HG02840 (cell line): ENCODE measurements at regions not wholly inside any gene's neighbourhood (a gene's known extent, or its start where the extent isn't known, plus 50 kb on each side); places are given as distances from the start of the nearest gene placed in this dataset.

Experiments
- ATAC-seq: cut with Tn5 transposase; IDR thresholded peaks from one replicate; pipeline ENCODE4 v1.9.1; 2021; ENCODE audit warnings: mild to moderate bottlenecking, moderate library complexity, moderate number of reproducible peaks; ENCODE audit not compliant: unreplicated experiment, low FRiP score

DNA sequence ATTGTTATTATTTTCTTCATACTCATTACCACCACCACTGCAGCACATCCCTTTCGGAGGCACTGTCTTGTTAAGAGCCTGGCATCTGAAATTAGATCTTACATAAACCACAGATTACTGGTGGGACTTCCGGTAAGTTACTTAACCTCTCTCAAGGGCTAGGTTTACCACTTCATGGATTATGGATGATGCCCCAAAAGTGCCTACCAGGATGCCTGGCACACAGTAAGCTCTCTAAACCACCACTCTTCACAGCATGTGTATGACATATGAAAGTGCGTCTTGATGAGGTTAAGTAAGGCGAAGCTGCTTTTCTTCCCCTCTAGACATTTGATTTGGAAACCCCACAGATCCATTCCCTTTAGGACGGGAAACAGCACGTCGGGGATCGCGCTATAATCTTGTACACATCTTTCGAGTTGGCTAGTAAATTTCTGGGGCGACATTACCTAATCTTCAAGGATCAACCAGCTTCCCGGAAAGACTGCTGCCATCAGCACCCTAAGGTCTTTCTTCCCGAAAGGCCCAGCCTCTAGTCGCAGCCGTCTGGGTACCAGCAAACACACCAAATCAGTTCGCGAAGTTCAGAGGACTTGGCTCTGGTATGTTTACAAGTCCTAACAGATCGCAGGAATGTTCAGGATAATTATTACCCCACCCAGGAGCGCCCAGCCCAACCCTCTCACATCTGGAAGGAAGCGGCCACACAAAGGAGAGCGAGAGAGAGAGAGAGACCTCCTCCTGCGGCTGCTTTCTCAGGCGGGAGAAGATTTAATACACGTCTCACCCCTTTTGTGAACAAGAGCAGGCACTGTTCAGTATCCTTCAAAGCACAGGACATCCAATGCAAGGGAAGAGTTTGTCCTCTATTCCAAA is 155.1 kb upstream of the FRMD4B start:
- ATAC-seq = no peak

DNA sequence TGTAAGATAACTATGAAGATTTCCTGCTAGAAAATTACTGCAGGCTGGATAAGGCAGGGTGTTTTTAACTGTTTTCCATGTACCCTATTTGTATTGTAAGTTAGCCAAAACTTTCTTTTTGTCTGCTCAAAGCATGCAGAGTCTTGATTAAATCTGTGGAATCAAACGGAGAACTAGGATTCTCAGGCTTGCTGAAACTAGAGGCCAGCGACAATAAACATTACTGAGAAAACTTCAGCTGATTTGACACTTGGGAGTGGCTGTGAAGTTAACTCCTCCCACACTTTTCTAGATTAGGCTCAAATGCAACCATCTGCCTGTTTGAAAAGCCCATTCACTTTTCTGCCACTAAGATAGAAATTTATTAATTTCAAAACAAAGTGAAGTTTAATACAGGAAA is 153.2 kb upstream of the FRMD4B start:
- ATAC-seq = no peak

DNA sequence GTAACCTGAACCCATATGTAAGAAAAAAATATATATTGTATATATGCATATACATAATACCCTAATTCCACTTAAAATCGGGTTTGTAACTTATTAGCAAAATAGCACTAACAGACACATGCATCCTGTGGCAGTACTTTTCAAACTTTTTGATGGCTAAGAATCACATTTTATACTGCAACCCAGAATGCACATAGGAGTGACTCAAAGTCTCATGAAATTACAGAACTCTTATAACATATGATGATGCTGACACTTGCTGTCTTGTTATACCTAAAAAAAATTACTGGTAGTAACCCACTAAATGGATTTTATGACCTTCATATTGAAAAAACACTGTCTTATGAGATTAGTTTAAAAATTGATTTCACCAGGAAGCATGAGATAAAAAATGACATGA is 152.4 kb upstream of the FRMD4B start:
- no peak for ATAC-seq

DNA sequence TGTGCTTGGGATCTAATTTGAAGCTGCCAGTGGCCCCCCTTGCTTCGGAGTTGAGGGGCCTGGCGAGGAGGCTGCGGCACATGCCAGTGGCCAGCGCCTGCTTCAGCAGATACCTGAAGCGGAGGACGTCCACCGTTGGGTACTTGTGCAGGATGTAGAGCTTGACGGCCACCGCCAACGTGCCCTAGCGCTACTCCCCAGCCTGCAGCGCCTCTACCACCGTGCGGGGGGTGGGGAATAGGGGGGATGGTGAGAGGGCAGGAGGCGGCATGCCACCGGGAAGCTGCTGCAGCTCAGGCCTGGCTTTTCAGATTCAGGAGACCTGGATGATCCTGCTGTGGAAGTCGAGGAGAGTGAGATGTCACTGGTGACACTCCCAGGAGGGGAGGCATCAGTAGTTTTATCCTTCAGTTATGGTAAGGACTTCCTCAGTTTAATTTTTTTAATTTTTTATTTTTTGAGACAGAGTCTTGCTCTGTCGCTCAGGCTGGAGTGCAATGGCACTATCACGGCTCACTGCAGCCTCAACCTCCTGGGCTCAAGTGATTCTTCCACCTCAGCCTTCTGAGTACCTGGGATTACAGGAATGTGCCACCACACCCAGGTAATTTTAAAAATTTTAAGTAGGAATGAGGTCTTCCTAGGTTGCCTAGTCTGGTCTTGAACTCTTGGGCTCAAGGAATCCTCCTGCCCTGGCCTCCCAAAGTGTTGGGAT is 150.6 kb upstream of the FRMD4B start:
- ATAC-seq = no peak

DNA sequence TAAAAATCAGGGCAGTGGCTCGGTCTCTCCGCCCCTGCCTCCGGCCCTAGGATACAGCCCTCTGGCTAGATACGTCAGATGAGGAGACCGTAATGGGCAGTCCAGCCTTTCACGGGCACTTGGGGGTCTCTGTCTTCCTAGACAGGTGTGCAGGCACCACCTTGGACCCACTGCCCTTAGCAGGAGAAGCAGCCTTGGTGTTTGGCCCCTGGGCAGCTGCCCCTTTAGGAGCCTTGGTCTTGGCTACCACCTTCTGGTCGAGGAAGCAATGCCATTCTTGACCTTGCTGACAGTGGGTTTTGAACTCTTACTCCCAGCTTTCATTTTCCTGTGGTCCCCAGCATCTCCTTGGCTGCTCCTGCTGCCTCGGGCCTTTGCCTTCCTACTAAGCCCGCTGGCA is 149.7 kb upstream of the FRMD4B start:
- no peak for ATAC-seq

DNA sequence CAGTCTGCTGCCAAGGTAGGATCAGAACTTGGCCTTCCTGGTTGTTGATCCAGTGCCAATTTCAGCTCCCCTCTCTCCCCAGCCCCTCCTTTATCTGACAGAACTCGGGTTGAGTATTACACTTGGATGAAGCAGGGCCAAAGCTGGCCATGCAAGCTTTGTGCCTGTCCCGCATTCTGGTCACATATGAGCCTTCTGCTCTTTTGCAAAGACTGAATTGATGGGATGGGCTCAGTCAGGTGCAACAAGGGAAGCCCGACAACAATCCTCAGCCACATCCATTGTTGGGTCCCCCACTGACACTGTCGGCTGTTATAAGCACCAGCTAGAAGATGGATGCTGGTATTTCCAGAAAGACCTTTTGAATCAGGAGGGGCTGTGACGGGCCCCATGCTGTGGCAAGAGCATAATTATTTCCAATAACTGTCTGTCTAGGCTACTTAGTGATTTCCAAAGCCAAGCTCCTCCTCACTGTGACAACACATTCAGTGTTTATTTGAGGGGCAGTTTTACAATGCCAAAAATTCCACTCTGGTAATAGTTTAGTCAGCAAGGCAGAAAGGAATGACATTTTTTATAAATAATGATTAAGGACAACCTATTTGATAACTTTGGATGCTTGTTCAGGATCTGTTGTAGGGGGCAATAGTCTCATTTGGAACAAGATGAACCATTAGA is 146.8 kb upstream of the FRMD4B start:
- ATAC-seq = no peak

DNA sequence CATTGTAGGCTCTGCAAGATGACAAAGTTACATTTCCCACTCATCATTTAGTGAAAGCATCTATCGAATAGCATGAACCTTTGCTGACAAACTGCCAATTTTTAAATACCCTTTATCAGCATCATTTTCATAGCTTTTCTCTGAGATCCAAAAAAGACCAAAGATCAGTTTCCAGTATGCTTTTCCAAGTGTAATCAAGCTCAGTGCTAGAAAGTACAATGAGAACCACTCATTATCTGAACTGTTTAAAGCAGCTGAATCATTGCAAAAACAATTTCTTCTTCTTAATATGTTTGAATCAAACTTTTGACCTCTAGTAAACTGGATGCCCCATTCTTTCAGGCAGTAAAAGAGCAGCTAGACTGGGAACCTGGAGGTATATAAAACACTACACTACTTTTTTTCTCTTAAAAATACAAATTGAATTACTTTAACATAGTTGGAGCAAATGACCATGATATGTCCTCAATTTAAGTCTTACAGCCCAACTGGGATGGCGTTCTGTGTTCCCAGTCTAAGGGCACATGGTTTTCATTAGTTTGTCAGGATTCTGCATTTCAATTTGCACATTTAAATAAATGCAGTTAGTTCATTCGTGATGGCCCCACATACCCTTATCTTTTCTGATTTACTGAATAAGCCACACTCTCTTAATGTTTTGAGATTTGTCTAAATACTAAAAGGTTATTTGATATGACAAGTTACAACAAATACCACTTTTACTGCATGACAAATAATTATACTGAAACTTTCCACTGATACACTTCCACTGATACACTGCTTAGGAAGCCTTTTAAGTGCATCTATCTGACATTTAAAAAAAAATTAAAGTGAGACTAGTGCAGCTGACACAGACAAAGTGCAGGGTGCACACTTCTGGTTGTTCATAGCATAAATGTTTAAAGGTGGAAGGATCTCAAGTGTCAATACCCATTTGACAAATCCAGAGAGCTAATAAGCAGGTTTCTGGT is 146.0 kb upstream of the FRMD4B start:
- no peak for ATAC-seq

DNA sequence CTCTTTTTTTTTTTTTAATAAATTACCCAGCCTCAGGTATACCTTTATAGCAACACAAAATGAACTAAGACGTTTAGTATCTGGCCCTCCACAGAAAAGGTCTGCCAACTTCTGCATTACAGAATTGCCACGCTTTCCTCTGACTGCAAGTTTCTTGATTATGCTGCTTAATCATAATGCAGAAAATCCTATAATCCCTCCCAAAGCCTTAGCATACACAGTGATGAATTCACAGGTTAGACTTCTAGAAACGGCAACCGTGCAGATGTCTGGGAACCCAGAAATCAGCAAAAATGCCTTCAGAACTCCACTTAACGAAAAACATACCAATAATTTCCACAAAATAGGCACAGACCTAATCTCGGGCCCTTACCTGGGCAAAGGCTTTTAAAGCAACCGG is 144.7 kb upstream of the FRMD4B start:
- ATAC-seq = no peak

DNA sequence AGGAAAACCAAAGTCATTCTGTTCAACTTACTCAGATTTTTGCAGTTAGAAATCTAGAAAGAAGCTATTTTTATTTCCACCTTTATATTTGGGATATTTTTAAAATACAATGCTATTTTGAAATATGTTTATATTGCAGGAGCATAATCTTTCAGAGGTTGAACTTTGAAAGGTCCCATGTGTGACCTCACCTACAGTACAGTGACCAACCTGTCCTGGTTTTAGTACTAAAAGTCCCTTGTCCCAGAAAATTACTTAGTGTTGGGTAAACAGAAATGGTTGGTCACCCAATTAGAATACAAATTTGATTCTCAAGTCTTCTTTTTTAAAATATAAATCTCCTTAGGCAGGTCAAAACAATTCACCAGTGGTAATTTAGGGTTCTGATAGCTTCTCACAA is 141.6 kb upstream of the FRMD4B start:
- no peak for ATAC-seq

DNA sequence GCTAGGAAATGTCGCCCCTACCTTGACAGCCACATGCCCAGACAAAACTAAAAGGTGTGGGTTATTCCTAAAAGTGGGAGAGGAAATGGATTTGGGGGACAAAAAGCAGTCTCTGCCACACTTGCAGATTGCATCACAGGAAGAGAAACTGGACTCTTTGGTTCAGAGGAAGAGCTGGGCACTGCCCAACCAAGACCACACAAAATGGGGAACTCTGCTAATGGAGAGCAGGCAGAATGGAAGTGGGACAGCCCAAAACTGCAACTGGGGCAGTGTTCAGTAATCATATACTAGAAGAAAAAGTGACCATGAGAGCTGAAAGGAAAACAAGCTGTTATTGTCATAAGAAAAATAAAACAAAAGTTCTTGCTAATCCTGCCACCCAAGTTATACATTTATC is 138.9 kb upstream of the FRMD4B start:
- no peak for ATAC-seq

DNA sequence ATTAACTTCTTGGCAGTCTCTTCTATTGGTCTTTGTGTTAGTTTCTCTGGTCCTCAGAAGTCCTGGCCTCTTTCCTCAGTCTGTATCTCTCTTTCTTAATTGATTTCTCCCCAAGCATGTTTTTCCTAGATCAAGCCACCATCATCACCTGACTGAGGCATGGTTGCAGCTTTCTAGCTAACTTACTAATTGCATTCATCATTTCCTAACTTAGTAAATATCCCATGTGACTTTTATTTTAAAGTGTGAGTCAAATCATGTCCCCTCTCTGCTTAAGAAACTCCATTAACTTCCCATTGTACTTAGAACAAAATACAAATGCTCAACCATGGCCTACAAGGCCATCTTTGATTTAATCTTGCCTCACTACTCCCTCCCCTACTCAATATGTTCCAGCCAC is 135.4 kb upstream of the FRMD4B start:
- no peak for ATAC-seq

DNA sequence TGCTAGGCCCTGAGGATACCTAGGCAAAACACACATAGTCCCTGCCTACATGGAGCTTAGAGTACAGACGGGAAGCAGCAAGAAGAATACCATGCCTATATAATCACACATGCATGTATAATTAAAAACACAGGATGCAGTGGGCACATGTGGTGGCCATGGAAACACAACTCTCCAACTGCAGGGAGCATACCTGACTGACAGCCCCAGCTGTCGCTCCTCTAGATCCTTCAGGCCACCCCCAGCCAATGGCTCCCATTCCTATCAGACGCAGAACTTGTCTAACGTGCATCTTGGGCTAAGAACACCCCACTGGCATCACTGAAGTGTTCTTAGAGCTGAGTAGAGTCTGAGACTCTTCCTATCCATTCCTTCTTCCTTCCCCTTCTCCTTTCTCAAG is 125.5 kb upstream of the FRMD4B start:
- no peak for ATAC-seq

DNA sequence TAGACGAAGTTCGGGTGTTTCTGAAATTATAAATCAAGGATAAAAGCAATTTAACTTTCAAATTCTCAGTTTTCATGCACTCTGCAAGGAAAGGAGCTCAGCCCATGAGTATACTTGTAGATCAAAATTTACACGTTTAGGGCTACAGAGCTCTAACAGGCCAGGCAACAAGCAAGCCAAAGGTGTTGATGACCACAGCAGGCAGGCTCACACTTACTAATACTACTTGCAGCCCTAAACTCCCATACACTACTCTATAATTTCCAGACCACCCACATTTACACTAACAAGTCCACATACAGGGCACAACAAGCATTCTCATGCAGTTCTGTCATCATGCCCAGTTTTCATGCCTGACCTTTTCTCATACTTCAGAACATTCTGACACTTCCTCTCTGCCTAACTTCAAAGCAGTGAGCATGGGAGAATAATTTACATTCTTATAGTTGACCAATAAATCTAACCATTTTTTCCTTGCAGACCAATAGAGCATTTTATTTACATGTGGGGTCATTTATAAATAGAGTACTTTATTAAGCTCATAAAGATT is 124.7 kb upstream of the FRMD4B start:
- no peak for ATAC-seq

DNA sequence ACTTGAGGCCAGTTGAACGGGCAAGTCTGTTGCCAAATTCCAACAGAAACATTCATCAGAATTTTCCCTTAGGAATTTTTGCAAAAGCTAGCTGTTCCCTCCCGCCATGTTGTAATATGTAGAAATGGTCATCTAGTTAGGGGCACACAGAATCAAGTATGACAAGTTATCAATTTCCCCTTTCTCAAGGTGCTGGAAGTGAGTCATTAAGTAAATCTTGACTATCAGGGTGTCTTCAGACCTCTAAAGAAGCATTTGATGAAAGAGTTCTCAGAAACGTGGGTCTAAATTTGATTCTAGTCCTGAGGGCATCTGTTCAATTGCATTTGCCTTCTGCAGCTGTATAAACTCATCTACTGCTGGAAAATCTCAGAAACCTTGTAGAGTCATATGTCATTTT is 123.4 kb upstream of the FRMD4B start:
- ATAC-seq = no peak

DNA sequence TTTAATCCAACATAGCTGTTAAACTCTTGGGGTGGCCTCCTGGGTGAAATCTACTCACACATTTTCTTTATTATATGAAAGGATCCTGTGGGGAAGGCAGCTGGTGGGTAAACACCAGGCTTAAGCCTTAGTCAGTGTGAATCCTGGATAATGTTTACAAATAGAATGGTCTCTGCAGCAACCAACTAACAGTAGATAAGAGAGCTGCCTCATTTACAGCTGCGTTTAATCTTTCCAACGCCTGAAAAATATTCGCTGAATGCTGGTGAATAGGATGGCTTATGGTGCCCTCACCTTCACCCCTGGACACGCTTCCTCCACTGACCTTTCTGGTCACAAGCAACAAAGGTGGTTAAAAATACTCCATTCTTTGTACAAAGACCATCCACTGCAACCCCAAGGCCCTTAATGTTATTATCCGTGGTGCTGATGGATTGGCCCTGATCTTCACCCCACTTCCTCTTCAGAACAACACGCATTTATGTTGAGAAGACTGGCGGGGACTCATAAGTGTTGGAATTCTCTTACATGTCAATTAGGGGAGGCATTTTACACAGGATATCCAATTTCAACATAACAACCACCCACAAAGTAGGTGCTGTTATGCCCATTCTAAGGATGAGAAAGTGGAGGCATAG is 120.0 kb upstream of the FRMD4B start:
- ATAC-seq = no peak

DNA sequence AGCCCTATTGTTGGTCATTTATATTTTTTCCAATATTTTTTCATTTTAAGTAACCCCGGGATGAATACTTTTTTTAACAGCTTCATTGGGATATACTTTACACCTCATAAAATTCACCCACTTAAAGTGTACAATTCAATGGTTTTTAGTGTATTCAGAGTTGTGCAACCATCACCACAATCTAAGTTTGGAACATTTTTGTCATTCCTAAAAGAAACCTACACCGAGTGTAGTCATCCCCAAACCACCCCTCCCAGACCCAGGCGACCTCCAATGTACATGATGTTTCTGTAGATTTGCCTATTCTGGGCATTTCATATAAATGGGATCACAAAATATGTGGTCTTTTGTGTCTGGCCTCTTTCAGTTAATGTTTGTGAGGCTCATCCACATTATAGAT is 118.3 kb upstream of the FRMD4B start:
- ATAC-seq = no peak

DNA sequence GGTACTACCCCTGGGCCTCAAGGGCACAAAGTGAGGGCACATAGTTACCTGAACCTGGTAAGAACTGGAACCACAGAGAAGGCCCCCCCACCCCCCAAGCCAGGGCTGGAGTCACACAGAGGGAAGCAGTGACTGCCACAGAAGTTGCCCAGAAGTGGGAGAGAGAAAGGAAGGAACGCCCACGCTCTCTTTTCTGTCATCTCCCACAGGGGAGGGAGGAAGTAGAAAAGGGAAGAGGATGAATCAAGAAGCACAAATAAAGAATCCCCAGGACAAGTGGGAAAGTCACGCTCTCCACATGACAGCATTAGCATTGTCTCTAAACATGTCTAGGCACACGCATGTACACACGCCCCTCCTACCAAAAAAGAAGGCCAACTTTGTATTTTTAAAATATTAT is 114.7 kb upstream of the FRMD4B start:
- no peak for ATAC-seq

DNA sequence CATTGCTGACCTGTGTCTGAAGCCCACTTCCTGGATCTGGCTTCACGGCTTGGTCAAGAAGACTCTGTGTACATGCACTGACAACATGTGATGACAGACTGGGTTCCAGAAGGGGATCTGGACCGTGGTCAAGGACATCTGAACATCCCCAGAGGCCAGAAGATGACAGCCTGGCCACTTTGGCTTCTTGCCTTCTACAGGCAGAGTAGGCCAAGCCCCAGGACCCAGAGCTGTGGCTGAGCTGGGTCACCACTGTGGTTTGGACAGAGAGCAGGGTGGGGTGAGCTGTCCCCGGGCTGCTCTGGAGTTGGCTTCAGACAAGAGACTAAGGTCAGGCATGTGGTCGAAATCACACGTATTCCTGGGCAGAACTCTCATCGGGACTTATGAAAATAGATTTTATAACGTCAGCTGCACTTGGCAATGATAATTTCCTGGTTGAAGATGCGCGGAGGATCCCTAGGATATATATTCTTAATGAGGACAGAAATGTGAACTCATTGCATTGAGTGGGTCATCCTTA is 114.1 kb upstream of the FRMD4B start:
- no peak for ATAC-seq

DNA sequence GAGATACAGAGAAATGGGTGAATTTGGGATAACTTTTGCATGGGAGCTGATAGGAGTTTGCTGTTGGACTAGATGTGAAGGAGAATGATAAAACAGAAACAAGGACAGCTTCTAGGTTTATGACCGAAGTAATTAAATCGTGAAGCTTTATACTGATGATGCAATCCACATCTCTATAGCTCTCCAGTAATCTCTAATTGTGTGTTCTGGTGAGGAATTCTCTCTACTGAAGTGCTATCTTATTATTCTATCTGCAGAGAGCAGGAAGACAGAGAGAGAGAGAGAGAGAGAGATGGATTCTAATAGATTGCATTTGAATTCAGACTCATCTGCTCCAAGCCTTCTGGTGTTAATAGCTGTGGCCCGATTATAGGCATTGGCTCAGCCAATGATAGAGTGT is 113.5 kb upstream of the FRMD4B start:
- no peak for ATAC-seq
